ENCODE measurements at regions not wholly inside any gene's neighbourhood (a gene's known extent, or its start where the extent isn't known, plus 50 kb on each side); places are given as distances from the start of the nearest gene placed in this dataset.

DNA sequence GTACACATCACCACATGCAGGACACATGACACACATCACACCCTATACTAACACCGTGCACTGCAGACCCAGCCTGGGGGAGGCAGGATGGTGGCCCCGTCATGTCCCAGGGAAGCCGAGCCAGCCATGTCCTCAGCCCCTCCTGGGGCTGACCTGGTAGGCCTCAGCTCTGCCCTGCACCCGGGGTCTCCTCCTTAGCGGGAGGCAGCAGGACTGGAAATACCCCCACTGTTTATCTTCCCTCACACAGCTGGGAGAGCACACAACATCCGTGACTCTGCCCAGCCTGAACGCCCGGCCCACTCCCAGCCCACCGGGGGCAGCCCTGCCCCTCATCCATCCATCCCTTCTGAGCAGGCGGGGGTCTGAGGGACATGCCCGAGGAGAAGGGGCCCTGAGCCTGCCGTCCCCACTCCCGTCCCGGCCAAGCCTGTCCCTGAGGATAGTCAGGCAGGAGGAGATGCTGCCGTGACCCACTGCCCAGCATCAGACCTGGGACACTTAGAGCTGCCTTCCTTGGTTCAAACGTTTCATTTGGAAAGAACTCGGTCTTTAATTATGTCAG, 945.0 kb downstream of the BRD1 start:
- peak; percentile 9 for DNase-seq

DNA sequence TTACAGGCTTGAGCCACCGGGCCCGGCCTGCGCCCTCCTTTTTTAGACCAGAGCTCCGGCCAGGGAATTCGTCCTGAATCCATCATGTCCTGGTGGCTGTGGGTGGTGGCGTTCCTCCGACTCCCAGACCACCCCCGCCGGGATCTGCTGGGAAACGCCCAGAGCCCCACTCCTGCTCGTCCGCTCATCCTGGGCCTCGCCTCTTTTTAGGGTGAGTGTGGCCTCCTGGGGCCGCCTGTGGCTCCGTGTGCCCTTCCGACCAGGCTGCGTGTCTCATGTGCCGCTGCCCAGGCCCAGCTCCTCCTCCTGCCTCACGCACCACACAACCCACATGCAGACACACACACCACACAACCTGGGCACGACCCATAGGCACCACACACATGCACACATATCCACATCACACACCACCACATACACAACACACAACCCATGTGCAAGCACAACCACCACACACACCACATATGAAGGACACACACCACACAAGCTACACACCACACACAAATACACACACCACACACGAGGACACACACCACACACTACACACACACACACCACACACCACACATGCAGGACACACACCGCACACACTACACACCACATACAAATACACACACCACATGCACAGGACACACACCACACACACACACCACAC, 946.2 kb downstream of the BRD1 start:
- no peak for DNase-seq

DNA sequence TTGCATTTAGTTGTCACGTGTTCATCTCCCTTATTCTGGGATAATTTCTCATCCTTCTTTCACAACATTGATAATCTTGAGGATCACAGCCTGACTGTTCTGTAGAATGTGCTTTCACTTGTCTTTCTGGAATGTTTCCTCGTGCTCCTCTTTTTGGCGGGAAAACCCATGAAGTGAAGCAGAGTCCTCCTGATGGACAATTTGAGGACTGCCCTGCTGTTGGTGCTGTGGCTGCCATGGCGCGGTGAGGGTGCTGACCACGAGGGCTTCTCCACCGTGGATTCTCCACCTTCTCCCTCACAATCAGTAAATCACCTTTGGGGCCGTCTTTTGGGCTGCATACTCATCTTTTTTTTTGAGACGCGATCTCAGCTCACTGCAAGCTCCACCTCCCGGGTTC, 946.9 kb downstream of the BRD1 start:
- no peak for DNase-seq

DNA sequence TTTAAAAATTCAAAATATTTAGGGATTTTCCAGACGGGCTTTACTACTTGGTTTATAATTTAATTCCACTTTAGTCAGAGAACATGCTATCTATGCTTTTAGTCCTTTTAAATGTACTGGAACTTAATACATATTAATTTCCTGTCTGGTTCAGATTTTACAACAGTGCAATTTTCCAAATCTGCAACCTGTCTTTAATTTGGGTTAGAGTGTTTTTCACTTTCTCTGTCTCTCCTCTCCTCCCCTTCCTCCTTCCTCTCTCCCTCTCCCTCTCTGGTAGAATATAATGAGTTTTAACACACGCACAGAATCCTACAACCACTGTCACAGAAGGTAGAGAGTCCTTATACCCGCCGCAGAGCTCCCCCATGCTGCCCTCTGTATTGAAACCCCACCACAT, 950.7 kb downstream of the BRD1 start:
- no peak for DNase-seq

DNA sequence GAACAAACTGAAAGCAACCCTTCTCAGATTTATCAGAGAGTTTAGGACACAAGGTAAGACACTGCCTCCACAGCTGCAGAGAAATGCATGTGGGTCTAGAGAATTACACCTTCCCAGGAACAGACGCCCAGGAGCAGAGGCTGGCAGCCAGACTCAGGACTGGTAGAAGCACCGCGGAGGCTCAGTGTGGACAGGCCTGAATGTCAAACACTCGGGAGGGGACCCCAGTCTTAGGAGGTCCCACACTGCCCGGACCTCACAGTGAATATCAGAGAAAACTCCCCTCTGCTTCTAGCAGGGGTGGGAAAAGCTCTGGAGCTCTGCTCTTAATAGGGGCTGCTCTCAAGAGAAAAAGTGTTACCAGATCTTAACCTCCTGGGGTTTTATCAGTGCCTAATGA, 952.7 kb downstream of the BRD1 start:
- no peak for DNase-seq

DNA sequence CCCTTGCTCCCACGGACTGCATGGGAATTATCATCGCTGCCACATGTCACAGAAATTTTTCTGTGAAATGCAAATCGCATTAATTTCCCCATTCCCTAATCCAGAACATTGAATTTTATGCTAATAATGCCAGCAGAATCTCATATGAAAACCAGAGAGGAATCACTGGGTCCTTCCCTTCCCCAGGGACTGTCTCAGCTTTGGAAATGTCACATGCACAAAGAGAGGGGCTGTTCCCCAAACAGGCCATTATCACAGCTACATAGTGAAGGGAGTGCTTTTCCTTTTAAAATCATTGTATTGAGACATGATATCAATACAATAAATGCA, 954.5 kb downstream of the BRD1 start:
- DNase-seq, result no peak

DNA sequence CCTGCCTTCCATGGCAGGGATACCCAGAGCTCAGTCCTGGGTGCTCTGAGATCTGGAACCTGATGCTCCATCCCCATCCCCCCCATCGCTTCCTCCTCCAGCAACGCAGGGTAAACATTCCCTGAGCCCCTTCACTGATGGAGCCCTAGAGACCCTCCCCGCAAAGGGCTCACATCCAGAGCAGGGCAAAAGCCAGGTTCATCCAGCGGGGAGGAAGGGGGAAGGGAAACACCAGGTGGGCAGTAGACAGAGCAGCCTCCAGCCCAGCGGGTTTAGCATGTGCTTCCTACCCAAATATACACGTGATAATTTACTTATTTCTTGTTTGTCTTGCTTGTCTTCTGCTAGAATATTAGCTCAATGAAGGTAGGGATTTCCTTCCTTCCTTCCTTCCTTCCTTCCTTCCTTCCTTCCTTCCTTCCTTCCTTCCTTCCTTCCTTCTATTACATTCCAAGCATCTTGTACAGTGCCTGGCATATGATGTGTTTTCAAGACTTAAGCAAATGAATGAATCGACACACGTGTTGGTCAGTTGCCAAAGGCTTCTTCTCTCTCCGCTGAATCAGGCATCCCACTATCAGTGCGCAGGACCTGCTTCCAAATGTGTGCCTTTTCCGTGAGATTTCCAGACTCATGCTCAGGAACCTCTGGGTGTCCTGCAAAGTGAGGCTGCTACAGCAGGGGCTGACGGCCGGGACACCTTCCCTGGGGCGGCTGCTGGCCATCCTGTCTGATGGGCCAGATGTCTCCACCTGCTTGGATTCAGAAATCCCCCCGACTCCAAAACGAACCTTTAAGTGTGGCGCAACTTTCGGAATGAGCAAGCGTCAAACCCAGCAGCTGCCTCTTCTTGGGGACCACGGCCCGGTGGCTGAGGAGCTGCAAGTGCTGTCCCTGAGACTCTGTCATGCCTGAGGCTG, 955.1 kb downstream of the BRD1 start:
- no peak for DNase-seq

DNA sequence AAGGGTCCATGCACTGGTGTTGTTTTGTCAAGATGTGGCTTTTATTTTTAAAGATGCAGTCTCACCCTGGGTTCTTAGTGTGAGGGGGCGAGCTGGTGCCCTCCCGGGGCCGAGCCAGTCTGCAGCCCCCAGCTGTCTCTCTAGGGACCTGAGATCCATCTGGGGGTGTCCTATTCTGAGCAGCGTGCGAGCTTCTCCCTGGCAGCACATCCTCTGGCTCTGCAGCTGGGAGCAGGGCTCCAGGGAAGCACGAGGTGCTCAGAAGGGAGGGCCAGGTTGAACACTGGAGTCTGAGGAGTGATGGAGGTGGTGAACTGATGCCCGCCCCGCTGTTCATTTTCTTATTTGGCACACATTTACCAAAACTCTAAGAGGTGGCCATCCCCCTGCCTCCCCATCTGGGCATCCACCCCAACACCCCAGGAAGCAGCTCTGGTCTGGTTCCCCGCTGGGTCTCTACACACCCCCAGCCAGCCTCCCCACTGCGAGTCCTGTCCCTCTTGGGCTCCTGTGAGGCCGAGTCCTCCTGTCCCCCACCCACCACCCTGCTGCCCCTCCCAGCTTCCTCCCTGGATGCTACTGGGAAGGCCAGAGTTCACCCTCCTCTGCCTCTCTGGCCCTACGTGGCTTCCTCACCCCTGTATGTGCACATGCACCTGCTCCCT, 956.4 kb downstream of the BRD1 start:
- DNase-seq, result no peak

DNA sequence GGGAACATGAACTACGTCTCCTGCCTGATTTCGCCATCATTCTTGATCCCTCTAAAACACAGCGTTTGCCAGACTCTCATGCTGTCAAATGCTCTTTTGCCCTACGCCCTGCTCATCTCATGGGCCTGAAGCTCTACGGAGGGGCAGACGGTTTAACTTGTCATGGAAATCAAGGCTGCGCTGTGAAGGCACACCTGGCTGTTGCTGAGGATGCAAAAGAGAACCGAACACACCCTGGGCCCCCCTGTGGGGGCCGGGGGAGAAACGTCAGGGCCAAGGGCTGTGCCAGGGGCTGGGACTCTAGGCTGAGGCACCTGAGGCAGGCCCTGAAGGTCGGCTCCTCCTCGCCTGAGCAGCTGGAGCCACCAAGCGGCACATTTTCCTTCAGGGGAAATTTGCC, 957.2 kb downstream of the BRD1 start:
- DNase-seq, result no peak

DNA sequence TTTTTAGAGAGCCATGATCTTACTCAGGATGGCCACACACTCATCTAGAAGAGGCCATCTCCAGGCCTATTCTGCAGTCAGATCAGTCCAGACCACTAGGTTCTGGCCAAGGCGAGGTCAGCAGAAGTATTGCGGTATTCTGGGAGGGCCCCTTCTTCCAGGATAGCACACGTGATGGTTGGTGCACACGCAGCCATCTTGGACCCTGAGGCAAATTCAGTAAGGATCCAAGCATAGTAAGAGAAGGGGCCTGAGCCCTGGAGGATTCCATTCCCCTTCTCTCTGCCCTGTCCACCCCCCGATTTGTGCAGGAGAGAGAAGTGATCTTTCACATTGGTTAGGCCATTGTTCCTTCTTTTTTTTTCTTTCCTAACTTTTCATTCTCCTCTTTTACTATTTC, 957.9 kb downstream of the BRD1 start:
- no peak for DNase-seq

DNA sequence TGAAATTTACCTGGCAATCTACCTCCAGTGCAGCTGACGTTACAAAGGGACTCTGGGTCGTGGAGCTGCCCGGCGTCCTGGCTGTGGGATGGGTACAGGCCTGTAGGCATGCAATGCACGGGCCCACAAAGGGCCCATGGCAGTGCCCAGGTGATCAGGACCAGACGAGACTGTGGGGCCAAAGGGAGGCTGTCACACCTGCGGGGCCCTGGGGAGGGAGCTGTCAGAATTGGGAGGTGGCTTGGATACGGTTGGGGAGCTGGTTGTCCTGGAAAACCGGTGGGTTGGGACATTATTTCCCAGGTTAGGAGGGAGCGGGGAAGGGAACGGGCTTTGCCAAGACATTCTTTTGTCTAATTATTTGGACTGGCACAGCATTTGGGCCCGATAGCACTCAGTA, 958.5 kb downstream of the BRD1 start:
- no peak for DNase-seq

DNA sequence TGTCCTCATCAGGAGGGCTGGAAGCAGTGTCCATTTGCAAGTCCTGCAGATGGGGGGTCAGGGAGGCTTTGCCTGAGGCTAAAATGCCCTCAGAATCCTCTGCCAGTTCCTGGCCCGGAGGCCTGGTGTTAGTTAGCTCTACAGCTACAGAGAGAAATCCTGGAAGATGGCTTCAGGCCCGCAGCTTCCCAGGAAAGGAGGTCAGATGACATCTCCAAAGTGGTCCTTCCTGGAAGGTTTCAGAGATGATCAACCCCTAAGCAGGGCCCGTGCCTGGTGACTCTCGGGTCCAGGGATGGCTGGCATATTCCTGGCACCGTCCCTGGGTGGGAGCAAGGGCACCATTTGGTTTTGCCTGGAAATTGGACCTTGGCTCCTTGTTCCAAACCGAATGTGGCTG, 959.1 kb downstream of the BRD1 start:
- DNase-seq, result no peak

DNA sequence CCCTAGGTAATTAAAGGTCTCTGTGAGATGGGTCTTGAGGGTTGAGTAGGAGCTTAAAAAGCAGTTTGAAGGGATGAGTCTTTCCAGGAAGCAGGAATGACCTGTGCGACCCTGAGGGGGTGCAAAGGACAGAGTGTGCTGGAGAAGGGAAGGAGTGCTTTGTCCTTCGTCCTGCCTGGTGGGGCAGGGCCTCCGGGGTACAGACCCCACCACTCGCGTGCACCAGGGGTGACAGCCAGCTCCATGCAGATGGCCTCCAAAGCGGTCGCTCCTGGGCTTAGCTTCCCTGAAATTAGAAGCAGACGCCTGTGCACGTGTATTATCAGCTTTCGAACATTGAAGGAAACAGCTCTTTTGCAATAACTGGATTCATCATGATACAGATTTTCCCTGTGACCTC, 959.8 kb downstream of the BRD1 start:
- no peak for DNase-seq

DNA sequence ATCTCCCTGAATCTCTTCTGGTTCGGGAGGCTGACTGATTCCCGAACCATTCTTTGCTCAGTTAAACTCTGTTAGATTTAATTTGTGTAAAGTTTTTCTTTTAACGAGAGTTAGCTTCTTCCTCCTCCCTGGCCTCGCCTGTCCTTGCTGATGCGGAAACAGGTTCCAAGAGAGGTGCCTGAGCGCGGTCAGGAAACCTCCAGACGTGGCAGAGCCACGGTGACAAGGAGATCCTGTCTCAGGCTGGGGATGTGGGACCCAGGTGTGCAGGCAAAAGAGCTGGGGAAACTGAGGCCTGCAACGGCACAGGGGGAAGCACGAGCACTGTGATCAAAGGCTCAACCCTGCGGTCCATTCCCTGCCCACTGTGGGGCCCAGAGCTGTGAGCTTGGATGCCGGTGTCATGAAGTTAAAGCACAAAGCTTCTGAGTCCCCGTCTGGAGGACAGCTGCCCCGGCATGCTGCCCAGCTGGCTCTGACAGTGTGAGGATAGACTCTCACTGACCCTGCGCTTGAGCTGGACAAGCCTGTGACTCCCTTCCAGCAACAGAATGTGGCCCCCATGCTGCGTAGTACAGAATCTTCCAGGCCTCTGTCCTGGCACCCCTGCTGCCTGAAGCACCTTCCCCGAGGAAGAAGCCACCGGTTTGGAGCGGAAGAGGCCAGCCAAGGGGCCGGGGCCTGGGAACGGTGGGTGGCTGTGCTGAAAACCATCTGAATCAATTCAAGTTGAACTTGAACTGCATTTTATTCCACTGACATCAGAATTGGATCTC, 960.6 kb downstream of the BRD1 start:
- DNase-seq, result peak; percentile 77

DNA sequence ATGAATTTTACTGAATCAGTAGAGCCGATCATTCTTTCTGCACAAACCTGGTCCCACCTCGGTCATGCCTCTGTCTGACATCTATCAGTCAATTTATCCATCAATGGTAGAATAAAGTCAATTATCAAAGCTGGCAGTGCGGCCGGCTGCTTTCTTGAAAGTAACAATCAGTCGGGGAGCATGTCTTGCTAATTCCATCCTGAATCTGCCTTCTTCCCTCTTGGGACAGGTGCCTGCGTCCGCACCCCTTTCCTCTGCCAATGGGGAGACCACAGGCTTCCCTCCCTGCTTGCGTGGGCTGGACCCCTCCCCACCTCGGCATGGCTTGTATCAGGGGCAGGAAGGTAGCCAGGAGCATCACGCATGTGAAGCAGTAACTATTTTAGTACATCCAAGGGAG, 962.9 kb downstream of the BRD1 start:
- DNase-seq, result no peak

DNA sequence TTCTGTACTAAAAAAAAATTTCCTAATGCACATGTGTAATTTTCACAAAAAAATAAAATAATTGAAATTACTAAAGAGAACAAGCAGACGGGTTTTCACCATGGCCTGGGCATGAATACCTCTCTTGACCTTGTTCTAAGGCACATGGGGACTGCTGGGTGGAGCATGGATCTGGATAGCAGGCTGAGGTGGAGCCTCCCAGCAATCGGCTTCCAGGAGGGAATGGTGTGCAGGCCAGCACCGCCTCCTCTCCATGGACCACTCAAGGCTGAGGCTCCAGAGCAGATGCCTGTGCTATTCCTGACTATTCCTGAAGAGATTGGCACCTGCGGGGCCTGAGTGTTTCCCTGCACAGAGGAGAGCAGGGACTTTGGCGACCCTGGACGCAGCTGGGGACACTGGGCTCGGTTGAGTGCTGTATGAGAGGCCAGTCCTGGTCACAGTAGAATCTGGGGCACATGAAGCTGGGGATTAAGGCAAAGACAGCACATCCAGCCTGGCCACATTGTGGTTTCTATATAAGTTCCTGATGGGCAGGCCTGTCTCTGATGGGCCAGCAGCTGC, 963.6 kb downstream of the BRD1 start:
- DNase-seq, result no peak

DNA sequence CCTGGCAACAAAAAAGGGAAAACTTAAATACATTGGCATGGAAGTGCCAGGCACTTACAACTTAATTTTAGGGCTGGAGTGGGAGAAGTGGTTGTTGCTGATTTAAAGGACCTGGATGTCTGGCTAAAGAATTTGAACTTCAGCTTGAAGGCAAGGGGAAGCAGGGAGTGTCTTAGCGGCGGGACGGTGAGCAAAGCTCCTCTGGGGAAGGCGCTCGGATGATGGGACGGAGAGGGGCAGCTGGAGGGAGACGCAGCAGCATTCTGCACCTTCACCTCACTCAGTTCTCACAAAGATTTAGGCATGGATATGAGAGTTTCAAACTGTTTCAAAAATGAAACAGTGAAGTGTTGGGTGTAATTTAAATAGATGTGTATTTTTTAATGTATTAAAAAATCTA, 967.1 kb downstream of the BRD1 start:
- no peak for DNase-seq

DNA sequence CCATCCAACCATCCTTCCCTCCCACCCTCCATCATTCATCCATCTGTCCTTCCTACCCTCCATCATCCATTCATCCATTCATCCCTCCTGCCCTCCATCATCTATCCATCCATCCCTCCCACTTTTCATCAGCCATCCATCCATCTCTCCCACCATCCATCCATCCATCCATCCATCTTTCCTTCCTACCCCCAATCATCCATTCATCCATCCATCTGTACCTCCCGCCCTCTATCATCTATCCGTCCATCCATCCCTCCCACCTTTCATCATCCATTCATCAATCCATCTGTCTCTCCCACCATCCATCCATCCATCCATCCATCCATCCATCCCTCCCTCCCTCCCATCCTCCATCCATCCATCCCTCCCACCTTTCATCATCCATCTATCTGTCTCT, 968.8 kb downstream of the BRD1 start:
- no peak for DNase-seq

DNA sequence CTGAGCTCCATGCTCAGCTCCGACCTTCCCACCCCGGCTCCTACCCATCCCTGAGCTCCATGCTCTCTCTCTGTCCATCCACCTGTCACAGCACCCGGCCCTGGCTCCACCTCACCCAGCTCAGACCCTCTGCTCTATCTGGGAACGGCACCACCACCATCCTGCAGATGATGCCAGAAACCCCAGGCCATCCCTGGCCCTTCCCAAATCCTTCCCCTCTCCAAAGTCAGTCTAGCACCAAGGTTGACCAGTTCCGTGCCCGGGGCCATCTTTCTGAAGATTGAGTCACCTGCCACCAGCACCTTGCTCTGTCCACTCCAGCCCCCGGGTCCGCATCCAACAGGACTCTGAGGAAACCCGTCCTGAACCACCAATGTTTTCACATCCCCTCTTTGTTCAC, 969.6 kb downstream of the BRD1 start:
- DNase-seq, result no peak

DNA sequence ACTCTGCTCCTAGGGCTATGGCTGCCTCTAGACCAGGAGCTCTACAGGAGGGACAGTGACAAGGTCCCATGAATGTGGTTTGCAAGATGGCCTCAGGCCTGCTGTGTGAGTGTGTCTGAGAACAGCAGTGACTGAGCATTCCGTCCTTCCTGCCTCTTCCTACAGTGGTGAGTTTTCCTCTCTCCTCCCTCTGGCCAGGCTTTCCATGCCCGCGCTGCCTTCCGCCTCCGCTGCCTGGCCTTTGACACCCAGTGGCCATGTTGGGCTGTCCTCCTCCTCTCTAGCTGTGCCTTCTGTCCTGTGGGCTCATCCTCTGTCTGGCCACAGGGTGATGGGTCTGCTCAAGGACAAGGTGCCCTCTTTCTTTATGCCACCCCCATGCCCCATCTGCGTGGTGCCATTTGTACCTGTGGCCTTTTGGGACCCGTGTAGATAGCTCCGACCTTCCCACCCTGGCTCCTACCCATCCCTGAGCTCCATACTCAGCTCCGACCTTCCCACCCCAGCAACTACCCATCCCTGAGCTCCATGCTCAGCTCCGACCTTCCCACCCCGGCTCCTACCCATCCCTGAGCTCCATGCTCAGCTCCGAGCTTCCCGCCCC, 970.4 kb downstream of the BRD1 start:
- no peak for DNase-seq

DNA sequence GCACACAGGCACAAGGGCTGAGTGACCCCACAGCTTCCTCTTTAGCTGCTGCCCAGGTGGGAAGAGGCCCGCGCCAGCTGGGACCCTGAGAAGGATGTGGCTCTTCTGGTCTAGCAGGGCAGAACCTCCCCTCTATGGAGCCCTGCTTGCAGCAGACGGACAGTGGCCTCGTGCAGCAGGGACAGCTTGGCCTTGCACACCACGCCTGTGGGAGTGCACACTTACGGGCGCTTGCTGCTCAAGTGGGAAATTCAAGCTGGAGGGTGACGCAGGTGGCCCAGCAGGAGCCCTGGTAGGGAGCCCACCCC, 971.4 kb downstream of the BRD1 start:
- no peak for DNase-seq

DNA sequence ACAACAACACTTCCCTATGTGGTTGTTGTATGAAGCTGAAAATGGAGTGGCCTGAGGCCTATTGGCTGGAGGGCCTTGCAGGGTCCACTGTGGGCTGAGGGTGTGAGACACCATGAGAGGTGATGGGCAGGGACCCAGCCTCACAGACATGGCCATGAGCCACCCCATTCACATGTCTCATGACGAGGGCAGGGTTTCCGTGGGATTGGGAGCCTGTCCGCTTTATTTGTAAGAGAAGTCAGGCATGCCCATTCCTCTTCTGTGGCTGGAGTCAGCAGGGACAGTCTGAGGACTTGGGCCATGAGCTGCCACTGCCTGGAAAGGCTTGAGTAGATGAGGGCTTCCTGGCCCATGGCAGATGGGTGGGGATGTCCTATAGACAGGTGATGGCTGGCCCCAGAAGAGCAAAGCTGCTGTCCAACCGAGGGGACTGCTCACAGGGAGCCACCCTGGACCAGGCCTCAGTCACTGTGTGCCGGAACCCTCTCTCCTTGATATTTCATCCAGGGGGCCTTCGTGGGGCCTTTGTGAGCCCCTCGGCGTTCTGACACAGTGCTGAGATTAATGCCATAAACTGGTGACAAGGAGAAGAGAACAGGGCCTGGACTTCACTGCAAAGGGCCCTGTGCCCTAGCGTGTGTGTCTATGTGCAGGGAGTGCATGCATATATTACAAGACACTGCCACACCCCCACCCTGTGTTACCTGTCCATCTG, 971.9 kb downstream of the BRD1 start:
- DNase-seq, result no peak

Data from femur (tissue), 1 donor.